Activated CD8-positive, alpha-beta memory T cell treated with anti-CD3 and anti-CD28 coated beads for 24 hours (primary cell): ENCODE measurements at regions not wholly inside any gene's neighbourhood (a gene's known extent, or its start where the extent isn't known, plus 50 kb on each side); places are given as distances from the start of the nearest gene placed in this dataset.
"Not testable (repeated sequence)": the region's sequence is repeated elsewhere in the genome, so short reads cannot be mapped to it uniquely, and the experiment has no call there.

Experiments used
- DNase-seq: peaks from one replicate; pipeline ENCODE4 v3.0.0-alpha.2; 2020

- no peak for DNase-seq
Measured at GRCh38 chr10:8173866-8174243, 119.4 kb downstream of the GATA3 start.

GRCh38 chr10:8174762-8175161 is 120.3 kb downstream of the GATA3 start:
- DNase-seq, result no peak

- DNase-seq, result not testable (repeated sequence)
Measured at GRCh38 chr10:8177526-8177925, 123.0 kb downstream of the GATA3 start.

- not testable (repeated sequence) for DNase-seq
Measured at GRCh38 chr10:8179773-8180172, 125.3 kb downstream of the GATA3 start.

- no peak for DNase-seq
Measured at GRCh38 chr10:8180360-8181109, 126.0 kb downstream of the GATA3 start.

- DNase-seq, result no peak
Measured at GRCh38 chr10:8181496-8182157, 127.1 kb downstream of the GATA3 start.

GRCh38 chr10:8182806-8183205 is 128.3 kb downstream of the GATA3 start:
- no peak for DNase-seq

GRCh38 chr10:8183241-8183704 is 128.8 kb downstream of the GATA3 start:
- no peak for DNase-seq

- DNase-seq, result no peak
Measured at GRCh38 chr10:8187171-8187666, 132.7 kb downstream of the GATA3 start.

GRCh38 chr10:8189458-8189857 is 135.0 kb downstream of the GATA3 start:
- DNase-seq, result no peak

GRCh38 chr10:8192301-8192700 is 137.8 kb downstream of the GATA3 start:
- DNase-seq, result no peak

- no peak for DNase-seq
Measured at GRCh38 chr10:8193546-8193945, 139.1 kb downstream of the GATA3 start.

GRCh38 chr10:8194050-8194449 is 139.6 kb downstream of the GATA3 start:
- DNase-seq, result no peak

GRCh38 chr10:8206882-8207281 is 152.4 kb downstream of the GATA3 start:
- DNase-seq, result no peak

- no peak for DNase-seq
Measured at GRCh38 chr10:8211631-8212030, 157.1 kb downstream of the GATA3 start.

- DNase-seq, result no peak
Measured at GRCh38 chr10:8213735-8214134, 159.2 kb downstream of the GATA3 start.

GRCh38 chr10:8214587-8214986 is 160.1 kb downstream of the GATA3 start:
- DNase-seq, result no peak

- no peak for DNase-seq
Measured at GRCh38 chr10:8216893-8217292, 162.4 kb downstream of the GATA3 start.

GRCh38 chr10:8221451-8221850 is 167.0 kb downstream of the GATA3 start:
- DNase-seq, result no peak

GRCh38 chr10:8224591-8224990 is 170.1 kb downstream of the GATA3 start:
- DNase-seq, result no peak

- DNase-seq, result no peak
Measured at GRCh38 chr10:8225187-8225586, 170.7 kb downstream of the GATA3 start.

- no peak for DNase-seq
Measured at GRCh38 chr10:8227246-8227645, 172.8 kb downstream of the GATA3 start.

GRCh38 chr10:8229153-8229552 is 174.7 kb downstream of the GATA3 start:
- DNase-seq, result no peak

- no peak for DNase-seq
Measured at GRCh38 chr10:8230902-8231301, 176.4 kb downstream of the GATA3 start.
